HL-60 (cell line): ENCODE measurements at regions not wholly inside any gene's neighbourhood (a gene's known extent, or its start where the extent isn't known, plus 50 kb on each side); places are given as distances from the start of the nearest gene placed in this dataset.

Experiments used
- DNase-seq, 2 experiments: peaks; one replicate each; pipeline ENCODE4 v3.0.0-alpha.2; 2010 to 2020; ENCODE audit warnings: low read depth in 1 of 2, low spot score in 1 of 2
- H3K27ac ChIP-seq: fragments of 250-450 bp; sonication (Bioruptor Pico); replicated peaks from 2 replicates; pipeline ENCODE4 v1.5.1; 2020; ENCODE audit warnings: mild to moderate bottlenecking, moderate library complexity
- H3K27me3 ChIP-seq: fragments of 250-450 bp; sonication (Bioruptor Pico); 2 replicates; pipeline ENCODE4 v1.5.1; 2021; ENCODE audit warnings: mild to moderate bottlenecking, moderate library complexity; ENCODE audit not compliant: insufficient read depth, poor library complexity, severe bottlenecking
- H3K4me3 ChIP-seq: replicated peaks from 2 replicates; pipeline ENCODE4 v1.5.1; 2011; ENCODE audit warnings: mild to moderate bottlenecking, control low read depth, low read length; ENCODE audit not compliant: insufficient read depth
- CTCF ChIP-seq: IDR thresholded peaks from one replicate; pipeline ENCODE4 v1.5.1; 2011; ENCODE audit warnings: low read length, control low read depth, inconsistent platforms; ENCODE audit not compliant: insufficient read depth
- GABPA ChIP-seq: IDR thresholded peaks from 2 replicates; pipeline ENCODE4 v1.6.1; 2012; ENCODE audit warnings: low read depth
- POLR2AphosphoS5 ChIP-seq: IDR thresholded peaks from 2 replicates; pipeline ENCODE4 v1.6.1; 2012; ENCODE audit warnings: low read depth
- REST ChIP-seq: IDR thresholded peaks from 2 replicates; pipeline ENCODE4 v1.6.1; 2012; ENCODE audit warnings: low read depth; ENCODE audit not compliant: insufficient replicate concordance
- SPI1 ChIP-seq: IDR thresholded peaks from 2 replicates; pipeline ENCODE4 v1.6.1; 2012; ENCODE audit warnings: low read depth, mild to moderate bottlenecking, borderline replicate concordance

- H3K27me3 ChIP-seq = no peaks in the 10 kb centered on the region
- TF ChIP-seq SPI1 = peak; percentile 72
- TF ChIP-seq POLR2AphosphoS5 = no peak
- peak; percentile 34 to 49 for DNase-seq
- H3K4me3 ChIP-seq = no peak overlapping the region
- no peak overlapping the region for H3K27ac ChIP-seq
These were observed 177.5 kb downstream of the CD8B2 start for GRCh38 chr2:106664669-106665068.

- no peak overlapping the region for H3K4me3 ChIP-seq
- no peak for TF ChIP-seq REST
- no peak for TF ChIP-seq SPI1
- no peak for TF ChIP-seq POLR2AphosphoS5
- no peak for TF ChIP-seq GABPA
- TF ChIP-seq CTCF = no peak
- H3K27ac ChIP-seq = no peak overlapping the region
- no peaks in the 10 kb centered on the region for H3K27me3 ChIP-seq
- no peak for DNase-seq
These were observed 180.4 kb downstream of the CD8B2 start for GRCh38 chr2:106667478-106668070.

- Histone ChIP-seq H3K27me3 (no peaks in the 10 kb centered on the region), H3K4me3 (no peak overlapping the region), H3K27ac (no peak overlapping the region)
- TF ChIP-seq POLR2AphosphoS5 = no peak
- no peak for TF ChIP-seq SPI1
- TF ChIP-seq REST = no peak
- TF ChIP-seq GABPA = no peak
- no peak for TF ChIP-seq CTCF
- no peak for DNase-seq
These were observed 198.2 kb downstream of the CD8B2 start for GRCh38 chr2:106685180-106685897.

GRCh38 chr2:106686814-106687213, 199.2 kb downstream of the ST6GAL2 start:
- no peak for TF ChIP-seq REST
- Histone ChIP-seq H3K27ac (no peak overlapping the region), H3K4me3 (no peak overlapping the region), H3K27me3 (no peaks in the 10 kb centered on the region)
- no peak for DNase-seq
